ENCODE measurements at regions not wholly inside any gene's neighbourhood (a gene's known extent, or its start where the extent isn't known, plus 50 kb on each side); places are given as distances from the start of the nearest gene placed in this dataset.

DNA sequence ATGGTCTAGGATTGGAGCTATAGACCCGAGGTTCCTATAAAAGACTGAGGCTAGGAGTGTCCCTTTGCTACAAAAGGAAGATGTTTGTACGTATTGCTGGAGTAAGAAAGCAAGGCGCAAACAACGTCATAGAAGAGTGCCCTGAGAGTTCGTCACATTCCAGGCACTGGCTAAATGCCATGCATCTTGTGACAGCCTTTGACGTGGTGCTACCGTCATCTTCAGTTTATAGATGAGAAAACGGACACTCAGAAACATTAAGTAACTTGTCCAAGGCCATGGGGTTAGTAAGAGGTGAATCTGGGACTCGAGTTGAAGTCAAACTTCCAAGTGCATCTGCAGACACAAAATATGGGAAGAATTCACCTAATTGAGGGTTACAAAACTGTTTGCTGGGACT is 104.2 kb upstream of the SLC45A1 start:
- Histone ChIP-seq H3K9me3 (ENCODE audit: insufficient read depth, low read depth, low read length) (no peaks in the 10 kb centered on the region), H3K9ac (ENCODE audit: low read depth, low read length) (no peak overlapping the region), H3K4me3 (ENCODE audit: low read length) (no peak overlapping the region), H3K27me3 (ENCODE audit: insufficient read depth, low read length) (peaks cover 10% of the 10 kb centered on the region; the same call in 1 of the 2 replicates), H3K4me1 (ENCODE audit: insufficient read depth, low read length) (peaks cover 14% of the 10 kb centered on the region), H3K36me3 (ENCODE audit: insufficient read depth, low read length) (no peaks in the 10 kb centered on the region), H3K27ac (ENCODE audit: low read depth, low read length) (no peak overlapping the region)
- 90% methylated on average over 9 of the region's 9 CpGs for WGBS

DNA sequence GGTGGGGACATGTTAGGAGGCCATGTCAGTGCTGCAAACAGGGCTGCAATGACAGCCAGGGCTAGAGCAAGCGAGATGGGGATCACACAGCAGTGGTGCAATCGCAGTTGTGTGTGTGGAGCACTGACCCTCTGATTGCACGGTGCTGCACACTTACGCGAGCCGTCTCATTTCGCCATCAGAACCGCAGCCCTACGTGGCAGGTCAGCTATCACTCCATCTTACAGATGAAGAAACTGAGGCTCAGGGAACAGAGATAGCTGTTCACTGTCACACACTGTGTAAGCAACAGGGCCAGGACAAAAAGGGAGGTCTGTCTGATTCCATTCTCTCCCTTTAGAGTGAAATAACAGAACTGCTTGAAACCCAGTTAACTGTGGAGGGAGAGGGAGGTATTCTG is 104.8 kb upstream of the SLC45A1 start:
- H3K4me3 ChIP-seq (ENCODE audit: low read length): no peak overlapping the region
- H3K9me3 ChIP-seq (ENCODE audit: insufficient read depth, low read depth, low read length): no peaks in the 10 kb centered on the region
- no peak overlapping the region for H3K27ac ChIP-seq (ENCODE audit: low read depth, low read length)
- no peaks in the 10 kb centered on the region for H3K36me3 ChIP-seq (ENCODE audit: insufficient read depth, low read length)
- no peak overlapping the region for H3K9ac ChIP-seq (ENCODE audit: low read depth, low read length)
- H3K4me1 ChIP-seq (ENCODE audit: insufficient read depth, low read length): peaks cover 14% of the 10 kb centered on the region
- H3K27me3 ChIP-seq (ENCODE audit: insufficient read depth, low read length): peaks cover 5% of the 10 kb centered on the region; the same call in 1 of the 2 replicates
- WGBS: 96% methylated on average over 9 of the region's 9 CpGs

DNA sequence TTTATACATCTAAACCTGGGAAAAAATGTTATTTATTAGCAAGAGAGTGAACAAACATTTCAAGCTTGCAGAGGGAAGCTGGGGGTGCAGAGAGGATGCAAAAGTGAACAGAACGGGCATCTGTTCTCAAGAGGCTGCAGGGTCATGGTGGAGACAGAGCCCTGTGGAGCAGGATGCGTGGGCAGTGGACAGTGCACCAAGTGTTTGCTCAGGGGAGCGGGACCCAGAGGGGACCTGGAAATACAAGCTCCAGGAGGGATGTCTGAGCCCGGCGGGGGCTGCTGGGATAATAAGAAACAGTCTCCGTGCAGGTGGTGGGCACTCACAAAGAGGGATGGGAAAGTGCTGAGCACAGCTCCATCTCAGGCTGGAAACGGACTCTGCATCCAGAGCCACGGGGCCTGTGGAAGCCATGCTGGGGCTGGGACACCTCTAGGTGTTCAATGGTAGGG is 105.3 kb upstream of the SLC45A1 start:
- peaks cover 14% of the 10 kb centered on the region for H3K4me1 ChIP-seq (ENCODE audit: insufficient read depth, low read length)
- H3K4me3 ChIP-seq (ENCODE audit: low read length): no peak overlapping the region
- H3K27ac ChIP-seq (ENCODE audit: low read depth, low read length): no peak overlapping the region
- 85% methylated on average over 8 of the region's 8 CpGs for WGBS
- no peaks in the 10 kb centered on the region for H3K9me3 ChIP-seq (ENCODE audit: insufficient read depth, low read depth, low read length)
- peaks cover 2% of the 10 kb centered on the region; the same call in 1 of the 2 replicates for H3K27me3 ChIP-seq (ENCODE audit: insufficient read depth, low read length)
- H3K36me3 ChIP-seq (ENCODE audit: insufficient read depth, low read length): no peaks in the 10 kb centered on the region
- no peak overlapping the region for H3K9ac ChIP-seq (ENCODE audit: low read depth, low read length)

GRCh38 chr1:8211883-8212579 is 105.9 kb upstream of the SLC45A1 start:
- Histone ChIP-seq H3K27me3 (ENCODE audit: insufficient read depth, low read length) (no peaks in the 10 kb centered on the region), H3K4me3 (ENCODE audit: low read length) (no peak overlapping the region), H3K27ac (ENCODE audit: low read depth, low read length) (no peak overlapping the region), H3K36me3 (ENCODE audit: insufficient read depth, low read length) (no peaks in the 10 kb centered on the region), H3K9ac (ENCODE audit: low read depth, low read length) (0 out of 2 replicates have a peak overlapping the region, but pooled peaks have one; percentile 7), H3K4me1 (ENCODE audit: insufficient read depth, low read length) (peaks cover 14% of the 10 kb centered on the region), H3K9me3 (ENCODE audit: insufficient read depth, low read depth, low read length) (no peaks in the 10 kb centered on the region)
- 82% methylated on average over 27 of the region's 27 CpGs for whole genome bisulfite sequencing

DNA sequence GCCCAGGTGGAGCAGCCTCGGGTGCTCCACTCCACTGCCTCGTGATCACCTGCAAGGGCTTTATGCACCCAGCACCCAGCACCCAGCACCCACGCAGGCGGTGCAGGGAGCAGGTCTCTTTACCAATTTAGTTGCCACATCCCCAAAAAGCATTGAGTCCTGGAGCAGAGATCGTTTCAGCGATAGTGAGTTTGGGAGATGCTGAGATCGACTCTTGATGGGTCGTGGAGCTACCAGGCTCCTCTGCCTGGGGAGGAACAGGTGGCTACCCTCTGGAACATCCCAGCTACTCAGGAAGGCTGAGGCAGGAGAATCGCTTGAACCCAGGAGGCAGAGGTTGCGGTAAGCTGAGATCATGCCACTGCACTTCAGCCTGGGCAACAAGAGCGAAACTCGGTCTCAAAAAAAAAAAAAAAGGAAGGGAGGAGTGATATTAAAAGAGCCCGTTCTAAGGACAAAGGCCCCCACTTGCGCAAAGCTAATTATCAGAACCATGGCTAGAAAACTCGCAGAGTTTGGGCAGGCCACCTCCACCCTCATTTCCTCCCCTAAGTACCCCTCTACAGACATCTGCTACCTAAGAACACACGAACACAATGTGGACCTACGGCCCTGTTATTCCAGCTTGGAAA is 106.5 kb upstream of the SLC45A1 start:
- Histone ChIP-seq H3K9ac (ENCODE audit: low read depth, low read length) (no peak overlapping the region), H3K27me3 (ENCODE audit: insufficient read depth, low read length) (no peaks in the 10 kb centered on the region), H3K36me3 (ENCODE audit: insufficient read depth, low read length) (no peaks in the 10 kb centered on the region), H3K4me1 (ENCODE audit: insufficient read depth, low read length) (peaks cover 14% of the 10 kb centered on the region), H3K4me3 (ENCODE audit: low read length) (no peak overlapping the region), H3K27ac (ENCODE audit: low read depth, low read length) (no peak overlapping the region), H3K9me3 (ENCODE audit: insufficient read depth, low read depth, low read length) (no peaks in the 10 kb centered on the region)
- WGBS: 88% methylated on average over 17 of the region's 17 CpGs

GRCh38 chr1:8207202-8207601 is 110.7 kb upstream of the SLC45A1 start:
- H3K9me3 ChIP-seq (ENCODE audit: insufficient read depth, low read depth, low read length): no peaks in the 10 kb centered on the region
- H3K27me3 ChIP-seq (ENCODE audit: insufficient read depth, low read length): no peaks in the 10 kb centered on the region
- H3K4me3 ChIP-seq (ENCODE audit: low read length): no peak overlapping the region
- peaks cover 15% of the 10 kb centered on the region for H3K4me1 ChIP-seq (ENCODE audit: insufficient read depth, low read length)
- 98% methylated on average over 7 of the region's 8 CpGs for WGBS
- no peak overlapping the region for H3K27ac ChIP-seq (ENCODE audit: low read depth, low read length)
- no peaks in the 10 kb centered on the region for H3K36me3 ChIP-seq (ENCODE audit: insufficient read depth, low read length)
- H3K9ac ChIP-seq (ENCODE audit: low read depth, low read length): no peak overlapping the region

DNA sequence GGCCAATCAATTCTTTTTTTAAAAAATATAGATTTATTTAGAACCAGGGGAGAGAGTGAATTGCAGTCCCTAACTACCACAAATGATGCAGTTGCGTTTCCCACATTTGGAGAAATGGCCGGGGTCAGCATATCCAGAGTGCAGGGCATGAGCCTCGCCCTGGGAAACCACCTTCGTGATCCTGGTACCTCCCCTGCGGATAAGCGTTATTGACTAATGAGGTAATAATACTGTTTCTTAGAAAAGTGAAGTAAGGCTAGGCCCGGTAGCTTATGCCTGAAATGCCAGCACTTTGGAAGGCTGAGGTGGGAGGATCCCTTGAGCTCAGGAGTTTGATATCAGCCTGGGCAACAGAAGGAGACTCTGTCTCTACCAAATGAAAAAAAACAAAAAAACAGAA is 111.5 kb upstream of the SLC45A1 start:
- no peak overlapping the region for H3K4me3 ChIP-seq (ENCODE audit: low read length)
- H3K4me1 ChIP-seq (ENCODE audit: insufficient read depth, low read length): peaks cover 15% of the 10 kb centered on the region
- H3K27ac ChIP-seq (ENCODE audit: low read depth, low read length): no peak overlapping the region
- no peaks in the 10 kb centered on the region for H3K27me3 ChIP-seq (ENCODE audit: insufficient read depth, low read length)
- no peak overlapping the region for H3K9ac ChIP-seq (ENCODE audit: low read depth, low read length)
- H3K9me3 ChIP-seq (ENCODE audit: insufficient read depth, low read depth, low read length): no peaks in the 10 kb centered on the region
- no peaks in the 10 kb centered on the region for H3K36me3 ChIP-seq (ENCODE audit: insufficient read depth, low read length)
- WGBS: 96% methylated on average over 7 of the region's 7 CpGs

- H3K4me1 ChIP-seq (ENCODE audit: insufficient read depth, low read length): peaks cover 19% of the 10 kb centered on the region
- WGBS: 96% methylated on average over 10 of the region's 10 CpGs
- no peaks in the 10 kb centered on the region for H3K27me3 ChIP-seq (ENCODE audit: insufficient read depth, low read length)
- H3K36me3 ChIP-seq (ENCODE audit: insufficient read depth, low read length): no peaks in the 10 kb centered on the region
- H3K4me3 ChIP-seq (ENCODE audit: low read length): no peak overlapping the region
- no peak overlapping the region for H3K27ac ChIP-seq (ENCODE audit: low read depth, low read length)
- H3K9ac ChIP-seq (ENCODE audit: low read depth, low read length): no peak overlapping the region
- H3K9me3 ChIP-seq (ENCODE audit: insufficient read depth, low read depth, low read length): no peaks in the 10 kb centered on the region
Measured at GRCh38 chr1:8205771-8206170, 112.1 kb upstream of the SLC45A1 start.

DNA sequence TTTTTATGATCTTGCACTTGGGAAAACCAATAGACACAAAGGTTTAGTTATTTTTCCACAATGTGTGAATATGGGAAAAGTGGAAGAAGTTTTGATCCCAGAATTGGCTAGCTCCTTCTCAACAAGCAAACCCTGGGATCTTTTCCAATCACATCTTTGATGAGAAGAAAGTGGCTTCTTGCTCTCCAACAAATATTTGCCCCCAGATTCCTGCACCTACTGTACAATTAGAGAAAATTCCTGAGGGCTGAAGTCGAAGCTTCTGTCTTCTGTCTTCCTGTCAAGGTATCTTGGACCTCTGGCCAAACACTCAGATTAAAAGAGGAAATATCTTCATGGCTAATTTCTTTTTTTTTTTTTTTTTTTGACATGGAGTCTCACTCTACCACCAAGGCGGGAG is 113.1 kb upstream of the SLC45A1 start:
- H3K4me1 ChIP-seq (ENCODE audit: insufficient read depth, low read length): peaks cover 19% of the 10 kb centered on the region
- H3K9ac ChIP-seq (ENCODE audit: low read depth, low read length): no peak overlapping the region
- H3K36me3 ChIP-seq (ENCODE audit: insufficient read depth, low read length): no peaks in the 10 kb centered on the region
- H3K27ac ChIP-seq (ENCODE audit: low read depth, low read length): no peak overlapping the region
- H3K27me3 ChIP-seq (ENCODE audit: insufficient read depth, low read length): no peaks in the 10 kb centered on the region
- 83% methylated on average over 2 of the region's 2 CpGs for WGBS
- H3K4me3 ChIP-seq (ENCODE audit: low read length): no peak overlapping the region
- no peaks in the 10 kb centered on the region for H3K9me3 ChIP-seq (ENCODE audit: insufficient read depth, low read depth, low read length)

DNA sequence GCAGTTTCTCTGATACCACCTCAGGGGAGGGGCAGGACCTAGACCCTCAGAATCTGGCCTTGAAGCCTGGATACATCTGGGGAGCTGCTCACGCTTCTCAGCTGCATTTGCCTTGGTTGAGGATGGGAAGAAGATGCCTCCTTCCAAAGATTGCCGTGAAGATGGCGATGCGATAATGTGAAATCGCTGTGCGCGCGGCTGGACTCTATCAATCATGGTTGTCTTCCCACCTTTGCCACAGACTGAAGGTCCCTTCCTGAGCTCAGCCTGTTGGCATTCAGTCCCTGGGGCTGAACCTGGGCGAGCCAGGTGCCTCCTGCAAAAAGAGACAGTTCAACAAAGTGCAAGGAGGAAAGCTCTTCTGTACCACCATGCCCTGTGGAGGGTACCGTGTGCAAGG is 114.4 kb upstream of the SLC45A1 start:
- Histone ChIP-seq H3K9me3 (ENCODE audit: insufficient read depth, low read depth, low read length) (no peaks in the 10 kb centered on the region), H3K9ac (ENCODE audit: low read depth, low read length) (no peak overlapping the region), H3K4me1 (ENCODE audit: insufficient read depth, low read length) (peaks cover 19% of the 10 kb centered on the region), H3K36me3 (ENCODE audit: insufficient read depth, low read length) (no peaks in the 10 kb centered on the region), H3K27me3 (ENCODE audit: insufficient read depth, low read length) (no peaks in the 10 kb centered on the region), H3K27ac (ENCODE audit: low read depth, low read length) (no peak overlapping the region), H3K4me3 (ENCODE audit: low read length) (no peak overlapping the region)
- WGBS: 95% methylated on average over 10 of the region's 10 CpGs

DNA sequence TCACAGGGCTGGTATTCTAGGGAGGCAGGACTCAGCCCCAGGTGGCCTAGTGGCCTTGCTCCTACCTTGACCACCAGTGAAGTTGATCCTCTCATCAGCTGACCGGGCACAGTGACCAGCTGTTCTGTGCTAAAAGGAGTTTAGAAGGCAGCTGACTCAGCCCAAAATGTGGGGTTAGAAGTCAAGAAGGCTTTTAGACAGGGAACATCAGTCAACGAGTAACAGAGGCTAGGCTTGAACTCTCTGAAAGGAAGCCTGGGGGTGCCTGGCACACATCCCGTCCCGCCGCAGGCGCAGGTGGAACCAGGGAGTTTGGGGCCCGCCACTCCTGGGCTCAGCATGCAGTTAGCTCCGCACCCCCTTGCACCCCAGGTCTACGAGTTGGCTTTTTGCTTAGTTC is 114.9 kb upstream of the SLC45A1 start:
- H3K4me1 ChIP-seq (ENCODE audit: insufficient read depth, low read length): peaks cover 19% of the 10 kb centered on the region
- no peak overlapping the region for H3K9ac ChIP-seq (ENCODE audit: low read depth, low read length)
- no peak overlapping the region for H3K27ac ChIP-seq (ENCODE audit: low read depth, low read length)
- no peak overlapping the region for H3K4me3 ChIP-seq (ENCODE audit: low read length)
- no peaks in the 10 kb centered on the region for H3K36me3 ChIP-seq (ENCODE audit: insufficient read depth, low read length)
- no peaks in the 10 kb centered on the region for H3K9me3 ChIP-seq (ENCODE audit: insufficient read depth, low read depth, low read length)
- 92% methylated on average over 9 of the region's 9 CpGs for WGBS
- H3K27me3 ChIP-seq (ENCODE audit: insufficient read depth, low read length): no peaks in the 10 kb centered on the region

All from HUES64 (cell line).